ENCODE measurements at regions not wholly inside any gene's neighbourhood (a gene's known extent, or its start where the extent isn't known, plus 50 kb on each side); places are given as distances from the start of the nearest gene placed in this dataset.

DNA sequence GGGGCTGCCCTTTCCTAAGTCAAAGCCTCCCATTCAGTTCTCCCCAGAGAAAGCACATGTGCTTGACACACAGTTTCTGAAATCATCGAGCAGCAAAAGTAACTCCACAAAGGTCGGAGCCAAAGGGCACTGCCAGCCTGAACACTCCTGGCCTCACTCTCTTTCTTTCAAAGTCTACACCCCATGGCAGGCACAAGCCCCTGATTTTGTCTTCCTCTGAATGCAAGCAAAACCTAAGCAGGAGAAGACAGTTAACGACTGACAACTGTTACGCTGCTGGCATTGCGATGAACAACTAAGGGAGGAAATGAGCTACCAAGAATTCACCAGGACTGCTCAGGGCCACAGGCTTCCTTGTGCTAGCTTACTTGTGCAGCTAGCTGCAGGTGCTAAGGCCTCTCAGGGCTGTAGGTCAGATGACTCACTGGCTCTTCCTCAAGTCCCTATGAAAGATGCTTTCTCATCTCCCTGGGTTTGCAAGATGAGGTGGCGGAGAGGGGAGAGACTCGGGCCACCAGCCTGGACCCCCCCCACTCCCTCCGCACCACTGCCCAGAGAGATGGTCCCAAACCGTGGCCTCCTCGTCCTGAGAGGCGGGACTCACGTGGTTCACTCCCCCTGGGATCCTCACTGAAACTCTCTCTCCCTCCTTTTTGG, 208.2 kb downstream of the DLL1 start:
- DNase-seq (ENCODE audit: low spot score) = no peak

DNA sequence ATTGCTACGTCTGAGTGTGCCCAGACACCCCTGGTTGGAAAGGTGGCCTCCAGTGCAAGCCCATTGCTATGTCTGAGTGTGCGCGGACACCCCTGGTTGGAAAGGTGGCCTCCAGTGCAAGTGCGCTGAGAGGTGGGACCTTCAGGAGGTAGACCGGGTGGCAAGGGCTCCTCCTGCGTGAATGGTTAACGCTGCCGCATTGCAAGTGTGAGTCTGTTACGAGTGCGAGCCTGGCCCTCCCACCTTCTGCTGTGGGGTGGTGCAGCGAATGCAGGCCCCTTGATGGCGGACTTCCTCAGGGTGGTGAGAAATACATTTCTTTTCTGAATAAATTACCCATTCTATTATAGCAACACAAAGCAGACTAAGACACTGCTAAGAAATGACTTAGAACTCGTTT, 208.8 kb downstream of the DLL1 start:
- DNase-seq (ENCODE audit: low spot score) = no peak

DNA sequence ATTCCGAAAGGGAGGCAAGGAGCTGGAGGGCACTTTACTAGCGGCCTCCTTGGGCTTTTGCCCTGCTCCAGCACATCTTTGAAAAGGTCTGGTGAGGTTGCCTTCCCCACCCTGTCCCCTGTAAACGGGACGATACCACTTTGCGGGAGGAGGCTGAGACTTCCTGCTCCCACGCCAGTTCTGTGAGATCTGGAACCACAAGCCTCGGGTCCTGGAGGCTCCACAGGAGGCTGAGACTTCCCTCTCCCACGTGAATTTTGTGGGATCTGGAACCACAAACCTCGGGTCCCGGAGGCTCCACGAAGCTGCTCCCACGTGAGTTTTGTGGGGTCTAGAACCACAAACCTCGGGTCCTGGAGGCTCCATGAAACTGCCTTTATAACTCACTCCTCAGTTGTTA, 209.3 kb downstream of the DLL1 start:
- no peak for DNase-seq (ENCODE audit: low spot score)

DNA sequence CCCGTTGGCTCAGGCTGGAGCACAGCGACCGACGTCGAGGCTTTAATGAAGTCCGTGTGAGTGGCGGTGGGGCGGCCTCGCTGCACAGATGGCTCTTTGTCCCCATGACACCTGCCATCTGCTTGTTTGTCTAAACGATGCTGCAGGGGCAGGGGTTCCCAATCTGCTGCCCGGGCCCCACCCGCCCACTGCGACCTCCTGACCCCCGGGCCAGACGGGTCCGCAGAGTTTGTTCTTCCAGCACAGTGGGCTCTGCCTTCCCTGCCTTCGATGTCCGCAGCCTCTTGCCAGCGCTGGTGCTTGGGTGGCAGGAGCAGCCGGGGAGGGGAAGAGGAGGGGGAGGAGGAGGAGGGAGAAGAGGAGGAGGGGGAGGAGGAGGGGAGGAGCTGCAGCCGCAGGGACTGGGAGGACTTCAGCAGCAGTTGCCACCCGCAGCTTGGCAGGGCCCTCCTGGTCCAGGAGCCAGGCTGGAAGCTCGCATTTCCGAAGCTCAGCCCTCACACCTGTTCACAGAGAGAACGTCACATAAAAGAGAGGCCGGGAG, 210.0 kb downstream of the DLL1 start:
- no peak for DNase-seq (ENCODE audit: low spot score)

DNA sequence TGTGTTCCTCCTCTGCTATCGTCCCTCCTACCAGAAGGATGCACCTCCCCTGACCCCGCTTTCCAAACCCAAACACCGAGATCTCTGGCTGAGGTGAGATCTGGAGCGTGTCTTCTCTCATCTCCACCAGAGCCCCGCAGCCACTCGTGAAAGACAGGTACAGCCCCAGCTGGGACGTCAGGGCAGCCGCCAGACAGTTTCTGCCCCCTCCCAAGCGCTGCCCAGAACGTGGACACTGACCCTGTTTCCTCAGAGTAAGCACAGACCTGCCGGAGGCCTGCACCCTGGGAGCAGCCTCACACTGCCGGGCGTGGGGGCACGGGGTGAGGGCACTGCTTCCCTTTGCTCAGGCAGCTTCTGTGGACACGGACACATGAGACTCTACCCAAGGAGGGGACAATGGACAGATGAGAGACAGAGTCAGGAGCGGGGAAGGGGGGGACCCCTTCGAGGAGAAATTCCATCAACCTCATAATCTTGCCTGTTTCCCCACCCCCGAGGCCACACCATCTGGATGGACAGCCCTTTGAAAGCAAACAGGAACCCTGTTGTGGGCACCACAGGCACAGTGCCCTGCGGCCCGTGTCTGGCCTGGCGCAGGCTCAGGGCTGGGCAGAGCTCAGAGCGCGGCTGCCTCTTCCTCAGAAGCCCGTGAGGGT, 210.6 kb downstream of the DLL1 start:
- no peak for DNase-seq (ENCODE audit: low spot score)

DNA sequence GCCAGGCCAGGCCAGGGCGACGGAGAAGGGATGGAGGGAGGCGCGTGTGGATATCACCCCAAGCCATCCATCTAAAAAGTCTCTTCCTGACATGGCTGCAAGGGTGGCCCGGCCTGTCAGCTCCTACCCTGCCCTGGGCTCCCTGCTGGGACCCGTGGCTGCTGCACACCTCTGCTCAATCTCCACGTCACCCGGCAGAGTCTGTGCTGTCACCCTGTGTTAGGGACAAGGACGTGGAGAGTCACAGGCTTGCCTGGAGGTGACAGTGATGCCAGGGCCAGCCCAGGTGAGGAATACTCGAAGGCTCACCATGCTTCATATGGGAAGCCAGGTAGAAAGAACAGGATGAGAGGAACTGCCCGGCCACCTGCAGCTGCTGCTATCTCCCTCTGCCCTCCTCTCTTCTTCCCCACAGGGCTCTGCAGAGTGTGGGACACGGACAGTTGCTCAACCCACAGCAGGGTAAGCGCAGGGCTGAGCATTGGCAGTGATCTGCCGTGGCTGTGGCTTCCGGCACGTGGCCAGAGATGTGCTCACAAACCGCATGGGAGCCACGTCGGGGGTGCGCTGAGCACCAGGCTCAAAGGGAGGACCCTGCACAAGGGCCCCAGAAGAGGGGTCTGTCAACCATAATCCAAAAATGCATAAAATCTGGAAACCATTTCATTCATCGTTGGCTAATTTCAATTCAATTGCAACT, 214.3 kb downstream of the DLL1 start:
- no peak for DNase-seq (ENCODE audit: low spot score)

DNA sequence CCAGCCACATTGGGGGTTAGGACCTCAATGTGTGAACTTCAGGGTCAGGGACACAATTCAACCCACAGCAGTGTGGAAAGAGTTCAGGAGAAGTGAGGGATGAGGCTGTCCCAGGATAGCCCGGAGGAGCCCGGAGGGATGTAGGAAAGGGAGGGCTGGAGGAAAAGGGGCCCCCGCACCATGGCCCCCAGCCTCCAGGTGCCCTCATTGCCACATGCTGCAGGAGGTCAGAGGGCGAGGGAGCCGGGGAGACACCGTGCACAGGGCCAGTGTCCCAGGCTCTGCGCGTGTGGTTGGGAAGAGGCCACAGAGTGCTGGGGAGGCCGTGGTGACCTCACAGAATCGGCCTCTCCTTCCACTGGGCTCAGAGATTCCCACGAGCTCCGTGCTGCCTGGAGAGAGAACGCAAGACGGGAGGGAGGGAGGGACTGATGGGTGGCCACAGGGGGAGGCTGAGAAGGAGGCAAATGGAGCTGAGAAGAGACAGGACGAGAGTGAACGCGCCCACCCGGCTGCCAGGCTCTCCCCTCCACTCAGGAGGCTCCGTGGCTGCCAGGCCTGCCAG, 215.1 kb downstream of the DLL1 start:
- DNase-seq (ENCODE audit: low spot score) = no peak

DNA sequence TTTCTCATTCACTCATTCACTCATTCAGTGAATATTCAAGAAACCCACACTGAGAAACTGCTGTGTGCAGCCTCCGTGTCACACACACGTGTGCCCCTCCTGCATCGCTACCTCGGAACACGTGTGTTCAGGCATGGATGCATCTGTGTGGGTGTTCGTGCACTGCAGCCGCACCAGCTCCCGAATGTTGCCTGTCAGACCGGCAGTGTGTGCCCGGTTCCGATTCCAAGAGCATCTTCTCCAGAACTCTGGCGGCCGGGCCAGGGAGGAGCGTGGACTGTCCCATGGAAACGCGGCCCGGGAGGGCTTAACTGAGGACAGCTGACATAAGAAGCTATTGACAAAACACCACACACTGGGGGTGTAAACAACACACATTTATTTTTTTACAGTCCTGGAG, 216.0 kb downstream of the DLL1 start:
- DNase-seq (ENCODE audit: low spot score) = no peak

DNA sequence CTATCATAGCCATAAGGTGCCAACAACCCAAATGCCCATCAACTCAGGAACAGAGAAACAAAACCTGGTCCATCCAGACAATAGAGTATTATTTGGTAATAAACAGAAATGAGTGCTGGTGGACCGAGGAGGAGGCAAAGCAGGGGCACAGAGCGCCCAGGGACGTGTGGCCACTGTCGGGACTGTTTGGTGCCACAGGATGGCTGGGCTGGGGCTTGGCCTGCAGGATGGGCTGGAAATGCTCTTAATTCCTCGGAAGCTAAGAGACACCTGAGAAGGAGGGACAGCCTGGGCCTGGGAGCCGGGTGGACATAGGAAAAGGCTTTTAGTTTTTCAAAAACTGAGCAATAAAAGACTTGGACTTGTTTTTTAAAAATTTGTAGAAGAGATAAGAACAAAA, 216.4 kb downstream of the DLL1 start:
- no peak for DNase-seq (ENCODE audit: low spot score)

DNA sequence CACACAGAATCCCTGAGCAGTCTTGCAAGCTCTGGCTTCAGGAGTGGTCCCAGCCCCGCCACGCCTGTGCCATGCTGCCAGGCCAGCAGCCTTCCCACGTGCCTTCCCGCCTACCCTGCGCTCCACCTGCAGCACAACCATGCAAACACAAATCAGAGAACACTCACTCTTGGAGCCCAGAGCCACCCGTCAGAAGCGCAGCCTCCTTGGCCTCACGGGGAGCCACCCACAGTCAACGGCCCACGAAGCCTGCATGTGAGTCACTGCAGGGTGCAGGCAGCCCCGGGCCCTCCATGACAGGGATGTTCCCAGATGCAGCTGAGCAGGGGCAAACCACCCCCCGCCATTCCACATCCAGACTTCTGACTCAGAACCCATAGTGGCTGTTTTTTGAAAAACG, 217.0 kb downstream of the DLL1 start:
- no peak for DNase-seq (ENCODE audit: low spot score)

DNA sequence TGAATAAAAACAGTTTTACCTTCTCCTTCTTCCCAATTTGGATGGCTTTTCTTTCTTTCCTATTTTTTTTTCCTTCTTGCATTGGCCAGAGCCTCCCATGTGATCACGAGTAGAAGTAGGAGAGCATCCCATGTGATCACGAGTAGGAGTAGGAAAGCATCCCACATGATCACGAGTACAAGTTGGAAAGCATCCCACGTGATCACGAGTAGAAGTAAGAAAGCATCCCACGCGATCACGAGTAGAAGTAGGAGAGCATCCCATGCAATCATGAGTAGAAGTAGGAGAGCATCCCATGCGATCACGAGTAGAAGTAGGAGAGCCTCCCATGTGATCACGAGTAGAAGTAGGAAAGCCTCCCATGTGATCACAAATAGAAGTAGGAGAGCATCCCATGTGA, 218.6 kb downstream of the DLL1 start:
- DNase-seq (ENCODE audit: low spot score) = no peak

DNA sequence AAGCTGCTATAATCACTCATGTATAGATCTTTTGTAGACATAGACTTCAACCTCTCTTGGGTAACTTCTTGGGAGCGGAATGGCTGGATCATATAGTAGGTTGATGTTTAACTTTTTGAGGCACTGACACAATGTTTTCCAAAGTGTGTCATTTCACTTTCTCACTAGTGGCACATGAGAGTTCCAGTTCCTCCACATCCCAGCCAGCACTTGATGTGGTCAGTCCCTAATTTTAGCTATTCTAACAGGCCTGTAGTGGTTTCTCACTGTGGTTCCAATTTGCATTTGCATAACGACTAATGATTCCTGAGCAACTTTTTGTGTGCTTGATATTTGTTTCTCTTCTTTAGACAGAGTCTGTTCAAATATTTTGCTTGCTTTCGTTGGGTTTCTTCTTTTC, 221.3 kb downstream of the DLL1 start:
- no peak for DNase-seq (ENCODE audit: low spot score)

DNA sequence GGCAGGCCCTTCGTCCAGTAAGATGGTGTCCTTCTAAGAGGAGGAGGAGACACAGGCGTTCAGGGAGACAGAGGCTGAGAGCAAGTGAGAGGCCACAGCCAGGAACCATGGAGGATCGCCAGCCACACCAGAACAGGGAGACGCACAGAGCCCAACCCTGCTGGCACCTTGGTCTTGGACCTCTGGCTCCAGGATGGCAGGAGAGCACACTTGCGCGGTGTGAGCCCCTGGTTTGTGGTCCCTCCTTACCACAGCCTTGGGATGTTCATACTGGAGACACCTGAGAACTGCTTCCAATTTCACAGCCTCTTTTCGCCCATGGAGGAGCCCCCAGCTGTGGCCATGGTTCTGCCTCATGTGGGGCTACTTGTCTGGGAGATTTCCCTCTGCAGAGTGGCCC, 222.4 kb downstream of the DLL1 start:
- DNase-seq (ENCODE audit: low spot score) = no peak

DNA sequence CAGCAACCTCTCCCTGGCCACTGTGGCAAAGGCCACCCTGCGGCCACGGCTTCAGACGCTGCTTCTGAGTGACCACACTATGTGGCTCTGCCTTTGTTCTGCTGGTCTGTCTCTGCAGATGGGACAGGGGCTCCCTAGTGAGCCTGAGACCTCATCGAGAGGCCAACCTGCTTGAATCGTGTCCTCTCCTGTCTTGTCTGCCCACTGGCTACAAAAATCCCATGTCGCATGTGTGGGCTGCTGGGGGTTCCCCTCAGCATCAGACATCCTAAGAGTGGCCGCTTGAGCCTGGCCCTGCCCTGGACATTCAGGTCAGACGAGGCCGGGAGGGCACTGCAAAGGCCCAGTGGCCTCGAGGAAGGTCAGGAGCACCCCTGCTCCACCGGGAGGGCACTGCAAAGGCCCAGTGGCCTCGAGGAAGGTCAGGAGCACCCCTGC, 222.9 kb downstream of the DLL1 start:
- no peak for DNase-seq (ENCODE audit: low spot score)

DNA sequence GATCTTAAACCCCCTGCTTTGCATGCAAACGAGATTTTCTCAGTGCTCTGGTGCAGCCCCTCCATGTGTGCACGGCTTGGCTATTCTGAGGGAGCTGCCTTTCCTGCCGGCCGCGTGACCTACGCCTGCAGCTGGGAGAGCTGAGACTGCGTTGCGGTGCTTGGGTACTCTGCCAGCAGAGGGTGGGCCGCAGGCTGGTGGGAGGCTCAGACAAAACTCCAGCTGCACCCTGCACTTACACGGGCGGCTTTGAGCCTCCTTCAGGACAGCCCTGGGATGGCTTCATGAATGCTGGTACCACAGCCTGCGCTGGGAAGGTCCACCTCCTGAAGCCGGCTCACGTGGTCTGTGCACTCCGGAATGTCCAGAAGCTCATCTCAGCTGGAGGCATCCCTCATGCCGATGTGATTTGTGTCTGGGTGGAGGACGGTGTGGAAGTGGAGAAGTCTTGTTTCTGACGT, 223.7 kb downstream of the DLL1 start:
- DNase-seq (ENCODE audit: low spot score) = no peak

DNA sequence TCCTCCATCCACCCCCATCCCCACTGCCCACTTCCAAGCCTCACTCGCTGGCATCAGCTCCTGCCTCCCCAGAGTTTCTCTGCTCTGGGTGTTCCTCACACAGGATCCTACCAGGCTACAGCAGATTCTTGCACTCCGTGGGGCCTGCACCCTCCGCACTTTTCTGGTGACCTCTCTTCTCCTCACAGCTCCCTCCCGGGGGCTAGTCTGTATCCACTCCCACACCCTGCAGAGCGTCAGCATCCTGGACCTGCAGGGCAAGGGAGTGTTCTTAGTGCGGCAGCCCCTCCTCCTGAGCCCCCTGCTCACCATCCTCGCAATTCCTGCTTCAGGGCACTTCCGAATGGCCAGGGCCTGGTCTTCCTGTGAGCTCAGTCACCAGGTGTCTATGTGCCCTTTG, 224.2 kb downstream of the DLL1 start:
- DNase-seq (ENCODE audit: low spot score) = no peak

DNA sequence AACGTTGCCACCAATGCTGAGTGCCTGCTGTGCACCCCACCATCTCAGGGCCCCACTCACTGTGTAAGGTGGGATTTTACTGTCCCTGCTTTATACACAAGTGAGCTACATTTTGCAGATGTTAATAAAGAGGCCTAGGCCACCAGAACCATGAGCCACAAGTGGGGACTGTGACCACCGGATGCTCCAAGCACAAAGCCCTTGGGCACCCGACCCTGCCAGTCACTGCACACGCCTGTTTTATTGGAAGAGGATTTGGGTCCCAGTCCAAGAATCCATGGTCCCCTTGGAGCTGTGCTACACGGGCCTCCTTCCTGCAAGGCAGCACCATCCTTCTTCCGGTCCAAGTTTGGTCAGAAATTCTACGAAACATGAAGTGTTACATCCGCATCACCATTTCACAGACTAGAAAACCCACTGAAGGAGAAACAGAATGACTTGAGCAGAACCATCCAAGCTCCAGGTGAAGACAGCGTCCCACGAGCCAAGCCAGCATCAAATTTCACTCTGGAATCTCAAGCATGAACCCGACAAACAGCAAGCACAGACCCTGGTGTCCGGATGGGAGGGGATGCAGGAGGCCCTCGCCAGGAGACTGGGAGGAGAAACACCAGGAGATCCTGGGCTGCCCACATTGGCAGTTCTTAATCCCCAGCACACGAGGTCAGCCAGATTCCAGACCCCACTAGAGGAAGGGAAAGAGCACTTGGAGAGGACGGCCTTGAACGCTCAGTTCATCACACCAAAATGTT, 226.9 kb downstream of the DLL1 start:
- DNase-seq (ENCODE audit: low spot score) = no peak

DNA sequence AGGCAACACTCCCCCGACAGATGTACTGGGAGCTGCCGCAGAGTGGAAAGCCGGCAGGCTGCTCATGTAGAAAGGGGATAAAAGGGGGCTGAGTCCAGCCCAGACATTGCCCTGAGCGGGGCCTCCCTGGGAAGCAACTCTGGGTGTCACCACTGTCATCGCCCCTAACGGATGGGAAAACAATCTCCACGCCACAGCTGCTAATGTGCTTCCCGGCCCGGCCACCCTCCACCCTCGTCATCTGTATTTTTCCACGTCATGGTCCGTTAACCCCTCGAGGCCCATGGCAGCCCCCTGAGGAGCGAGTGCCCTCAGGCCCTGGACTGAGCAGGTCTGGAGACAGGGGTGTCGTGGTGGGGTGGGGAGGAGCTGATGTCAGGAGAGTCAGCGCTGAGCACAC, 227.4 kb downstream of the DLL1 start:
- no peak for DNase-seq (ENCODE audit: low spot score)

DNA sequence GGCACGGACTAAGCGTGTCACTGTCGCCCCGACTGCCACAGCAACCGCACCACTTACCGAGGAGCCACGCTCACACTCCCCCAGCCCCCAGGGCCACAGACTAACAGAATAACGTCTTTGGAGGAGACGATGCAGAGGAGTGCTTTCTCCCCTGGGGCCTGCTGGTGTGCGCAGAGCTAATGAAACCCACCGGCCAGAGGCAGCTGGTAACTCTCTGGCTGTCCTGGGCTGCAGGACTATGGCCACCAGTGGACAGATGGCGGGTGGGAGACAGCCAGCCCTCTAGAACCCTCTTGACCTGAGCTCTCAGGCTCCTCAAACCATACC, 228.0 kb downstream of the DLL1 start:
- no peak for DNase-seq (ENCODE audit: low spot score)

DNA sequence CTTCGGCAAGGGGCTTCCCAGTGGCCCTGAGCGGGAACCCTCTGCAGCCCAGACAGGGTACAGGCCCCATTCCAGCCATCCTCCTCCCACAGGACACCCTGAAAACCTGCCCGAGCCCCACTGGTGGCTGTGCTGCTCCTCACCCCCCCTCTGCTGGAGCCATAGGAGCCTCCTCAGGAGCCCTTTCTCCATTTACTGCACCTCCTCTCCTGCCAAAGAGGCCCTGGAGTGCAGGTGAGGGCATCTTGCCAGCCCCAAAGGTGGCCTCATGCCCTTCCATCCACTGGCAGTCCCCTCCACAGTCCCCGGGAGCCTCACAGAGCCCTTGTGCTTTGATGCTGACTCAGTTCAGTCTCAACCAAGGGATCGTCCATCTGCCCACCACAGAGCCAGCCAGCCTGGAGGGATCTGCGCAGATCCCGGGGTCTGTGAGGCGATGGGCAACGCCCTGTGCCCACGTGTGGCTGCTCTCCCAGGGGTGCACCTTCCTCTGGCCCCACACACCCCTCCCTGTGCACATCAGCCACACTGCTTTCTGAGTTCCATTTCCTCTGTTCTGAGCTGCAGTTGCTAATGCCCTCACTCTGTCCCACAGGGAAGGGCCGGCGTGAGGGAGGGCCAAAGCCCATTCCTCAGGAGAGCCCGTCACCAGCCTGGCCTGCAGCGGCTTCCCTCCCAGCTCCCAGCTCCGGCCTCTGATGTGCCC, 228.5 kb downstream of the DLL1 start:
- no peak for DNase-seq (ENCODE audit: low spot score)

DNA sequence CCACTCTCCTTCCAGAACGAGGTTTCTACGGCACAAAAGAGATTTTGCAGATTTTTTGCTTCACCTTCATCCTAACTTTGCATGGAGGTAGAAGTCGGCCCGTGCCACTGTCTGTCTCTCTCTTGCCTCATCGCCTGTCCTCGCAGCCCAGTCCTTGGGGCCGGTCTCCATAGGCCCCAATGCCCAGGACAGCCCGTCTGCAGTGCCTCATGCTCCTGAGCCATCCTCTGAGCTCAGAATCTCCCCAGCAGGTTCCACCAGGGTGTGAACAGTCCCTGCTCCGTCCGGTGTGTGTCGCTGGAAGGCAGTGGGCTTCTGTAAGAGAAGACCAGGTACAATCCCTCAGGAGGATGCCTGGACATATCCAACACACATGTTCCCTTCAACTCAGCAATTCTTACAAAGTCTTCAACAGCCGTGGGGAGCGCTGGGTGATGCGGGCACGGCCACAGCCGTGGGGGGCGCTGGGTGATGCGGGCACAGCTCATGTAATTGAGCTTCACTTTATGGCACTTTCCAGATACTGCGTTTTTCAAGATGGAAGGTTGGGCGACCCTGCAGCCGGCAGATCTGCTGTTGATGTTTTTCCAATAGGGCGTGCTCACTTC, 231.9 kb downstream of the DLL1 start:
- DNase-seq (ENCODE audit: low spot score) = no peak

All from hematopoietic multipotent progenitor cell treated with erythropoietin and hydrocortisone succinate and interleukin-3 and kit ligand, for 17 days (in vitro differentiated cells).